SKM-1 (cell line): ENCODE measurements at regions not wholly inside any gene's neighbourhood (a gene's known extent, or its start where the extent isn't known, plus 50 kb on each side); places are given as distances from the start of the nearest gene placed in this dataset.
"Not testable (repeated sequence)": the region's sequence is repeated elsewhere in the genome, so short reads cannot be mapped to it uniquely, and the experiment has no call there.

Experiments
- DNase-seq: peaks from one replicate; lab custom pipeline; 2025; ENCODE audit not compliant: unreplicated experiment; lab: John Stamatoyannopoulos, UW

GRCh38 chr6:15088904-15089568, 156.8 kb upstream of the JARID2 start:
- no peak for DNase-seq

GRCh38 chr6:15089569-15090144, 156.2 kb upstream of the JARID2 start:
- no peak for DNase-seq

- DNase-seq = no peak
These were observed 155.7 kb upstream of the JARID2 start for GRCh38 chr6:15090145-15090579.

- DNase-seq = no peak
These were observed 155.0 kb upstream of the JARID2 start for GRCh38 chr6:15090745-15091384.

GRCh38 chr6:15096894-15097837, 148.7 kb upstream of the JARID2 start:
- DNase-seq = no peak

GRCh38 chr6:15101130-15101529, 144.7 kb upstream of the JARID2 start:
- DNase-seq = no peak

- no peak for DNase-seq
These were observed 143.6 kb upstream of the JARID2 start for GRCh38 chr6:15102241-15102640.

GRCh38 chr6:15106958-15107643, 138.8 kb upstream of the JARID2 start:
- DNase-seq = no peak

GRCh38 chr6:15107644-15108382, 138.1 kb upstream of the JARID2 start:
- no peak for DNase-seq

DNA sequence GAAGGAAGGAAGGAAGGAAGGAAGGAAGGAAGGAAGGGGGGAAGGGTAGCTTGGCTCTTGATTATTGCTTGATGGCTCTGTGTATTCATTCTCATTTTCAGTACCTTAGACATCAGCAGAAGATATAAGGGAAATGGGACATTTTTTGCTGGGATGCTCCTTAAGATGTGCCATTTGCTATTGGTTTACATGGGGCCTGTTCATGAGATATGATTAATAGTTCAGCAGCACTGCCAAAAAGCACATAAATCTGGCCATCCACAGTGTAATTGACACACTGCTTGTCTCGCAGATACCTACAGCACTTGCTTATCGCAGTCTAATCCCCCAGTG, 137.5 kb upstream of the JARID2 start:
- DNase-seq = no peak

DNA sequence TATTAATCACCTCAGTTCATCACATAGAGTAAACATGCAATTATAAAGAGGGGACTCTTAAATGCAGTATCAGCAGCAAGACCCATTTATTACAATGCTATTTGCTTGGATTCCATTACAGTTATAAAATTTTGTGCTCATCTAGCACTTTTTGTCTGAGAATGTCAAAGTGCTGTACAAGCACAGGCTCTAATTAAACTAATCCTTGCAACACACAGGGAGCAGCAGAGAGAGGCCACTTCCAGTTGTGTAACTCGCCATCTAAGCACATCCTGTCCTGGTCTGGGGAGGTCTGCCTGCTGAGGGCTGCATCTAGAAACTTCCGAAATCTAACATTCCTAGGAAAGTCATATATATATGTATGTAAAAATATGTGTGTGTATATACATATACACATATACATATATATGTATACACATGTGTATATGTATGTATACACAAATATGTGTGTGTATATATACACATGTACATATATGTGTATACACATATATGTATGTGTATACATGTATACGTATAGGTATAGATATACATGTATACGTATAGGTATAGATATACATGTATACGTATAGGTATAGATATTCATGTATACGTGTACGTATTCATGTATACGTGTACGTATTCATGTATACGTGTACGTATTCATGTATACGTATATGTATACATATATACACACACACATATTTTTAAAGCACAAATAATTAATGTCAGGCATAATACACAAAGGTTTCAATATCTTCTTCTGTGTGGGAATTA, 136.4 kb upstream of the JARID2 start:
- DNase-seq = peak; percentile 55

DNA sequence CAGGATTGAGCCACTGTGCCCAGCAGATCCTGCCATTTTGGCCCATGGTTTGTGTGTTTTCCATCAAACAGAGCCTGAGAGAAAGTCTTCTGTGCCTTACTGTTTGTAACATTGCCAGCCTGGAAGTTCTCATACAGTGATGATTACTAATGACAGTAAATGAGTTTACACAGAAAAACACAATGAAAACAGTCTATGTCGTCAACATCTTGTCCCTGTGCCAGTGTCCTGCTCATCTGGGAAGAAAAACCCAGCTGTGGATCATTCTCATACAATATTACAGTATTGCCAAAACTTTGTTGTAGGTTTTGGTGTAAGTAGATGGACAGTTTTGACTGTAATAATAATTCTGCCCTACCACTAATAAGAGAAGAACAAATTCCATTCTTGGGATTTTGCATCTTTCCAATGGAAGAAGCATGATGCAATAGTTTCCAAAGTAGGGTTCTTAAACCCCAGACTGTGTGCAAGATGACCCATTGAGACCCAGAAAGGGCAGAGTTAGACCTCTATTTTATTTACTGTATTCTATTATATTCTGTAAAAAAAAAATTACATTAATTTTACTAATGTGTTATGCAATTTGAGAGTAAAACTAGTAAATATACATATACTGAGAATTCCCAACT, 135.0 kb upstream of the JARID2 start:
- no peak for DNase-seq

- not testable (repeated sequence) for DNase-seq
These were observed 134.3 kb upstream of the JARID2 start for GRCh38 chr6:15111576-15111975.

DNA sequence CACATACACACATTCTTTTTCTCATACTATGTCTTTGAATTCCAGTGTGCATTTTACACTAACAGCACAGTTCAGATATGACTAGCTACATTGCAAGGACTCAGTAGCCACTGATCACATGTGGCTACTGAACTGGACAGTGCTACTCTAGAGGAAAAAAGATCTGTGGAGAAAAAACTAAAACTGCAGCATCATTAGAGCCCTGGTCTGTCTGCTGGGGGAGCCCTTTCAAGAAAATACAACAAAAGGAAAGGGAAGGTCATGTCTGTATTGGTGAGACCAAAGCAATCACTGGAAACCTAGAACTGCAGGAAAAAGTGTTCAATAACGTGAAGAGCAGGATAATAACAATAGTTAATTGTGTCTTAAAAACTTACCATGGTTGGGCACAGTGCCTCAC, 132.3 kb upstream of the JARID2 start:
- DNase-seq = no peak

- no peak for DNase-seq
These were observed 131.8 kb upstream of the JARID2 start for GRCh38 chr6:15114061-15114460.

DNA sequence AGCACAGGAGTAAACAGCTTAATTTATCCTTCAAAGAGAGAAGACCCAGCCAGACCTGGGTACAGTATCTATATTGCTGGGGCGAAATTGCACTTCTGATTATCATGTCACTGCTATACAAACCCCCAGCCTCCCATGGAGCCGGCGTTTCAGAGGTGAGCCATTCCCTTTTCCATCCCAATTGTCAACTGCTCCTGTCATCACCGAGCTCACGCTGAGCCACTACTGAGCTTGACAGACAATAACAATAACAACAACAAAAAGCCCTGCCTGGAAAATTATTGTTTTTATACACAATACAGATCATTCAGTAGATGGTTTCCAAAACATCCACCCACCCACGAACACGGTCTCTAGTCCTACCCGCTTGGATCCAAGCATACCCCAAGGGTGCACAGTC, 129.0 kb upstream of the JARID2 start:
- DNase-seq = no peak

- DNase-seq = no peak
These were observed 124.4 kb upstream of the JARID2 start for GRCh38 chr6:15121443-15121842.

- DNase-seq = no peak
These were observed 123.8 kb upstream of the JARID2 start for GRCh38 chr6:15121977-15122550.

- no peak for DNase-seq
These were observed 116.0 kb upstream of the JARID2 start for GRCh38 chr6:15129887-15130286.
